HG02938 (cell line): ENCODE measurements at regions not wholly inside any gene's neighbourhood (a gene's known extent, or its start where the extent isn't known, plus 50 kb on each side); places are given as distances from the start of the nearest gene placed in this dataset.
"Not testable (repeated sequence)": the region's sequence is repeated elsewhere in the genome, so short reads cannot be mapped to it uniquely, and the experiment has no call there.

Source experiments
- ATAC-seq: cut with Tn5 transposase; IDR thresholded peaks from one replicate; pipeline ENCODE4 v1.9.1; 2021; ENCODE audit warnings: mild to moderate bottlenecking, moderate library complexity; ENCODE audit not compliant: unreplicated experiment

DNA sequence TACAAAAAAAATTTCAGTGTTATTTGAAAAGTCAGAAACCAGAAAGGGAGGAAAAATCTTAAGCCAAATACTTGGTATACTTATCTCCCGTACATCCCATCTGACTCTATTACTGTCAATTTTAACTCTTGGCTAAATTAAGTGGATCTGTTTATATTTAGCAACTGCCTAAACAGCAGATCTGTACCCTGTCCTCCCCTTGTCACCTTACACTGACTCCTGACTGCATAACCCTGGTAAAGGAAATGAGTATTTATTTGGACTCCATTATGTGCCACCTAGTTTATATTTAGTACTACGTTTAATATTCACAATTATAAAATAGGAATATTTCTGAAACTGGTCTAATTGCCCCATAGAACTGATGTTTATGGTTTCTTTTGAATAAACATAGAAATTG, 730.2 kb upstream of the GJE1 start:
- no peak for ATAC-seq

- ATAC-seq: no peak
Observed at GRCh38 chr6:141401851-141402250, 730.9 kb upstream of the GJE1 start.

DNA sequence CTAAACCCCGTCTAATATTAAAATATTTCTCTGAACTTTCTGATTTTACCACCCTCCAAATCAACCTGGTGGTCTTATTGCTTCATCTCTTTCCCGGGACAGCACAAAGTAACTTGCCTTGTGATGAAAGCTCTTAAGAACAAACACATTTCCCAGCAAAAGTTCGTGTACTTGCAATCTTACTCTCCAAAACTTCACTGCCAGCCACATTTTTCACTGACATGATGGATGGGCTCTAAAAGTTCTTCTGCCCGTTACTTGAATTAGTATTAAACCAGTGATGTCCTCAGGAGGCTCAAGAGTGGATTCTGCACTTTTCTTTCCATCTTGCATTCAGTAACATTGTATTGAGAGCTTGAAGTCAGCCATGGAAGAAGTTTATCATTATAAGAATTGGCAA, 731.6 kb upstream of the GJE1 start:
- no peak for ATAC-seq

- ATAC-seq: no peak
Observed at GRCh38 chr6:141398949-141399348, 733.8 kb upstream of the GJE1 start.

DNA sequence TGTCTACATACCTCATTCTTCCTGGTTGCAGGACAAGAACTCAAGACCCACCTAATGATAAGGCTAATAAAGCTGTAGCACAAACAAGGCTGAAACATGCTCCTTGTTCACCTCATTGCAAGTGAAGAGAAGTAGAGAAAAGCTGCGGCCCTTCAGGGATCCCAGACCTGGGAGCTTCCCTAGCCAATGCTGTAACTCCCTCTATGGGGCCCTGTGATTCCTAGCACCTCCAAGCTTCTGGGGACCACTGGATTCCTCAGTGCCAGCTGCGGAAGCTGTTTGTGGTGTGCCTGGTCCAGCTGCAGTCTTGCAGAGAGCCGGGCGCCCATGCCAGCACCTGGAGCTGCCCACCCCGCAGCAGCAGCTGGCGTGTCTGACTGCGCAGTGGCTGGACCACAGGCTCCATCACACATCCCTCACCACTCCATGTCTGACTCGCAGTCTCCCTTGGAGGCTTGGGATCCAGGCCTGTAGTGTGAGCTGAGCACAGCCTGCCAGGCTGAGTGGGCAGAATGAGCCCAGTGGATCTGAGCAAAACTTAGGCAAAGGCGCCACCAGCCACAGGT, 737.2 kb upstream of the GJE1 start:
- no peak for ATAC-seq

DNA sequence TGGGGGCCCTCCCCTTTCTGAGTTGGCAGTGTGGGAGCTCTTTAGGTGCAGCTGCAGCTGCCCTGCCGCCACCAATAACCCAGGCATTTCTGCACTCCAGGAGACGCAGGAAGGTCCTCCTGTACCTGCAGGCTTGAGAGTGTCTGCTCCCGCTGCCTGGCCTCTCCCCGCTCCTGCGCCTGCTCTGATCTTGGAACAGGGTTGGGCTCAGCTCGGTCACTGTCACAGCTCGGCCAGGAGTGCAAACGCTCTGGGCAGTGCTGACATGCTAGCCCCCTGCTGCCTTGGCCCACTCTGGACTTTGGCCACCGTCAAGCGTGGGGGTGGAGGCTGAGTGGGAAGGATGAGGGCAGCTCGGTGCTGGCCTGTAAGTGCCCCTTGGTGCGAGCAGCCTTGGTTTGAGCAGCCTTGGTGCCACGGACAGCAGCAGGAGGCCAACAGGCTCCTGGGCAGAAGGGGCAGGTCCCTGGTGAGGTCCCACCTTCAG, 738.1 kb upstream of the GJE1 start:
- no peak for ATAC-seq

DNA sequence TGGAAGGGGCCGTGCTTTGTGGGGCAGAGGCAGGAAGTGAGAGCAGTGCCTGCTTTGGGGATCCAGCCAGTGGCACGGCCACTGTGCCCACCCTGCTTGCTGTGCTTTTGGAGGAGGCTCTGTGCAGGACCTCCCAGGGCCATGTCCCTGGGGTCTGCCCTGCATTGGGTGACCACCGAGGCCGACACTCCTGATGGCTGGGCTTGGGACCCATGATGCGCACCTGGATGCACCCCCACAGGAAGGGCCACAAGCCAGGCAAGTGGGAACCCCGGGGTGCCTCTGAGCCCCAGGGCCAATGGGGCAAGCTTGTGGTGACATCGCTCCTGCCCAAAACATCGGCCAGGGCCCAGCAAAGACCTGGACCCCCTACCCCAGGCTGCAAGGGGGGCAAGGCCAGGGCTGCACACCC, 738.6 kb upstream of the GJE1 start:
- no peak for ATAC-seq

DNA sequence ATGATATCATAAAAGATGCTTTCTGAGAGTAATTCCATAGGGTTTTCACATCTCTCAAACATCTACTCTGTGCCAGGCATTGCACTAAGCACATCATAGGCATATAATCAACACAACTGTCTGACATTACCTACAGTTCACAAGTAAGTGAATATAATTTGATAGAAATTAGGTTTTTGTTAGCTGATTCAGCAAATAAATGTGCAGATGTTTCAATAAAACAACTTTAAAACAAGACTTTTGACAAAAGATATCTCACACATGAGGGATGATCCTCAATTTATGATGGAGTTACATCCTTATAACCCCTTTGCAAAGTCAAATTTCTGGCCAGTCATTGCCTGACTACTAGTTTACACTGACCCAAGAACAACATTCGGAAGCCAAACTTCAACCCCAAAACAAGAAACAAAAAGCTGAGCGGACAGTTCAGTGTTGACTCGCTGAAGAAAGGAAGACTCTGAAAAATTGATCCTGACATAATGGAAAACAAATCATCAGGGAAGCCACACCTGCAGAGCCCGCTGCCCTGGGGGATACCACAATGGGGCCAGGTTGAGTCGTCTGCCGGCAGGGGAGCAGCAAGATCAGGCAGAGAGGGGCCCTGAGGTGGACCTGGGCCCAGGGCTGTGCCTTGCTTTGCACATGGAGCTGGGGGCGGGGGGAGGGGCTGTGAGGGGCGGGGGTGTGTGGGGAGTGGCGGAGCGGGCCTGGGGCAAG, 739.2 kb upstream of the GJE1 start:
- ATAC-seq: no peak

- ATAC-seq: not testable (repeated sequence)
Observed at GRCh38 chr6:141391135-141391534, 741.6 kb upstream of the GJE1 start.

DNA sequence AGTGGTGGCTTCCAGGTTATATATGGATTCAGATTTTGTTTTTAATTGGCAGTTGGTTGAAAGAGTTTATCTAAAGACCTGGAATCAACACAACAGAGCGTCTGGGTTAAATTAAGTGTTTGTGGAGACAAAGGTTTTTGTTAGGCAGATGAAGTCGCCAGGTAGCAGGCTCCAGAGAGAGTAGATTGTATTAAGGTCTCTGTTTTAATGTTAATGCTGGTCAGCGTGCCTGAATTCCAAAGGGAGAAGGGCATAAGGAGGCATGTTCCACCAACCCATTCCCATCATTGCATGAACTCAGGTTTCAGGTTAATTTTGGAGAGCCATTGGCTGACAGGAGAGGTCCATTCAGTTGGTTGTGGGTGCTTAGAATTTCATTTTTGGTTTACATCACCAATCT, 744.1 kb upstream of the GJE1 start:
- no peak for ATAC-seq

DNA sequence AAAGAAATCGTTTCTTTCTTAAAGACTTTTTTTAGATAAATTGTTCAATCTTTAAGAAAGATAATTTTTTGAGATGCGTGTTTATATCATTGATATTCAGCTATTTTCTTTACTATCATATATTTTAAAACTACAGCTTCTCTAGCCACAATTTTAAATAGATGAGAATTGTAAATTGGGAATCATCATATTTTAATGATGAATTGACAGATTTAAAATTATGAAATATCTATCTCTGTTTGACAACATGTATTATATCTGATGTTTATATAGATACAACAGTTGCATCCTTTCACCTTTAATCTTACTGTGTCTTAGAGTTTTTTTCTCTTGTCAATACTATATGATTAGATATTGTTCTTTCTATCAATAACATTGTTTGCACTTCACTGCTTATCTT, 762.3 kb upstream of the GJE1 start:
- ATAC-seq: no peak

DNA sequence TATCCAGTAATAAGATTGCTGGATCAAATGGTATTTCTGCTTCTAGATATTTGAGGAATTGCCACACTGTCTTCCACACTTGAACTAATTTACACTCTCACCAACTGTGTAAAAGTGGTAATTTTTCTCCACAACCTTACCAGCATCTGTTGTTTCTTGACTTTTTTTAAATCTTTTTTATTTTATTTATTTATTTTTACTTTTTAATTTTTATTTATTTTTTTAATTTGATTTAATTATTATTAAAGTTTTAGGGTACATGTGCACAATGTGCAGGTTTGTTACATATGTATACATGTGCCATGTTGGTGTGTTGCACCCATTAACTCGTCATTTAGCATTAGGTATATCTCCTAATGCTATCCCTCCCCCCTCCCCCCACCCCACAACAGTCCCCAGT, 765.9 kb upstream of the GJE1 start:
- not testable (repeated sequence) for ATAC-seq

GRCh38 chr6:141364694-141365093, 768.0 kb upstream of the GJE1 start:
- ATAC-seq: no peak

DNA sequence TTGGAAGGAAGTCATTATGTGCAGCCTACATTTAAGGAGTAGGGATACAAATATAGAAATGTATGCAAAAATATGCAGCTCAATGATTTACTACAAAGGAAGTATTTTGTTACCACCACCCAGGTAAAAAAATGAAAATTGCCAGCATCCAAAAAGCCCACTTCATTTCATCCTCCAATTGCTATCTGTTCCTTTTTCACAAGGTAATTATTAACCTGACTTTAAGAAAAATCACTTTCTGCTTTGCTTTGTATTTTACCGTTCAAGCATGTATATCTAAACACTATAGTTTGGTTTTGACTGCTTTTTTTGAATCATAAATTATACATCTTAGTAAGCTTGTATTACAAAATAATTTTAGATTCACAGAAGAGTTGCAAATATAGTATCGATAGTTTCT, 768.5 kb upstream of the GJE1 start:
- no peak for ATAC-seq

GRCh38 chr6:141361559-141361958, 771.2 kb upstream of the GJE1 start:
- no peak for ATAC-seq

DNA sequence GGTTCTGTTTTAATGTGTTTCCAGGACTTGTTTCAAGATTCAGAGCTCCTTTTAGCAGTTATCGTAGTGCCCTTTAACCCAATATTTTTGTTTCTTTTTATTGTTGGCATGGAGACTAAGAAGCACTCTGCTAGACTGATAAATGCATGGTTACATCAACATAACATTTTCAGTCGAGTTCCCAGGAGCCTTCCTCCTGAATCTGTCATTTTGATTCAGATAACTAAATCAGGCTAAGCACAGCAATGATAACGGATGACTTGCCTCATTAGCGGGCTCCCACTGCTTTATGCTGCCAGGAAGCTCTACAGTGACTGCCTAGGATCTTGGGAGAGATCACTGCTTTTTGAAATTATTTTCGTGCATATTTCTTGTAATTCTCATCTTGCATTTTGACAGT, 772.8 kb upstream of the GJE1 start:
- ATAC-seq: no peak

DNA sequence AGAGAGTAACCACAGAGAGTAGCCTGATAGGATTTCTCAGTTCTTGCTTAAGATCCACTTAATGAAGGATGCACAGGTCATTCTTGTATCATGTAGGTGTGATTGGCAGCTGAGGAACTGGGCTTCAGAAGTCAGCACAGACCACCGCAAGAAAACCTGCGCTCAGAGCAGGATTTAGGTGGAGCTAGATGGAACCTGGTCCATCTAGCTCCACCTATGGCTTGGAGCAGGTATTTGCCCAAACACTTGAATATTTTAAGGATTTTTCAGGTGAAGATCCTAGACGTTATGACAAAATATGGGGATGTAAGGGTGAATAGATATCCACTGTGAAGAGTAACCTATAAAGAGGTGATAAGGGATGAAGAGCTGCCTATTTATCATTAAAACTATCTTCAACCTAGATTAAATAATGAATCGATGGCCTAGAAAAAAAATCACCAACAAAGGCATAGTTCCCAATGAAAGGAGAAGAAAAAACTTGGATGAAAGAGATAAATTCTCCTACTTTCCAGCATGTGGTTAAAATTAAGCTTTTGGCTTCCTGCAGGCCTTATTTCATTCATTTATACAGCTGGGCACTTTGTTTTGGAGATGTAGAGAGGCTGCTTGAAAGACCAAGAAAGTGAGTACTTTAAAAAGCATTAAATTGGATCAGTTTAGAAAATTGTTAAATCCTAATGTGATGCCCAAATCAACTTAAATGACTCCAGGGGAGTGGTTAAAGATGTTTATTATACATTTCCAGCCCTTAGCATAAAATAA, 778.4 kb upstream of the GJE1 start:
- no peak for ATAC-seq

DNA sequence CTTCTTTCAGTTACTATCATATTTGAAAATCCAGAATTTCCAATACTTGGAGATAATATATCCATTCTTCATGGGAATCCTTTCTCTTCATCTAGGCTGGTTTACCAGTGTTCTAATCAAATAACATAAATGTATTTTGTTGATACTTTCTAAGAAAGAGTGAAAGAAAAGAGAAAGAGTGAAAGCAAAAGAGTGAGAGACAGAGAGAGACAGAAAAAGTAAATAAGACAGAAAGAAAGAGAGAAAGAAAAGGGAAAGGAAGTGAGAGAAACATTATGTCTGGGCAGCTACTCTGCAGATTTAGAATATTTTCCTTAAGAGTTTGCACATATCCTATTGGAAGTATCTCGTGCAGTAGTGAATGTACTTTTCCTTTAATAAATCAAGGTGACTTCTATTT, 781.0 kb upstream of the GJE1 start:
- no peak for ATAC-seq

DNA sequence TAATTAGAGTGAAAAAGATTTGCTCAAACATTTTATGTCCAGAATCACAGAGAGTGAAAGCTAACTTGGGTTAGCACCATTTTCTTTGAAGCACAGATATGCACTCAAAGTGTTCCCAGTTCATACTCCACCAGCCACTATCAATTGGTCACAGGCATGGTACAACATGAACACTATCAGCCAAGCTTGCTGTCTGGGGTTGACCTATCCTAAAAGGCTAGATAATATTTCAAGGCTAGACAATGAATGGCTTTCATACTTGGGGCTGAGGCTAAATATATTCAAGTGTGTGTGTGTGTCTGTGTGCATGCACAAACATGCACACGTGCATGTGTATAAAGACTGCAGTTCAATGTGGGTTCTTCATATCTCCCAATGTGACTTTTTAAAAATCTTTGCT, 783.0 kb upstream of the GJE1 start:
- ATAC-seq: no peak

- ATAC-seq: no peak
Observed at GRCh38 chr6:141347906-141348492, 784.7 kb upstream of the GJE1 start.

GRCh38 chr6:141347086-141347485, 785.6 kb upstream of the GJE1 start:
- ATAC-seq: no peak

GRCh38 chr6:141346535-141346934, 786.2 kb upstream of the GJE1 start:
- ATAC-seq: no peak
